H9 (cell line): ENCODE measurements at regions not wholly inside any gene's neighbourhood (a gene's known extent, or its start where the extent isn't known, plus 50 kb on each side); places are given as distances from the start of the nearest gene placed in this dataset.
"Not testable (repeated sequence)": the region's sequence is repeated elsewhere in the genome, so short reads cannot be mapped to it uniquely, and the experiment has no call there.

ENCODE experiments used
- DNase-seq: peaks from one replicate; pipeline ENCODE4 v3.0.0-alpha.2; 2017
- H2AFZ ChIP-seq: one replicate; pipeline ENCODE4 v1.6.1; 2013; ENCODE audit warnings: mild to moderate bottlenecking, low read length, control low read depth, moderate library complexity
- H2AK5ac ChIP-seq: 2 replicates; pipeline ENCODE4 v1.6.1; 2013; ENCODE audit warnings: low read length, control low read depth, mixed read lengths; ENCODE audit not compliant: insufficient read length
- H2BK120ac ChIP-seq: one replicate; pipeline ENCODE4 v1.6.1; 2013; ENCODE audit warnings: low read depth, mild to moderate bottlenecking, low read length, control low read depth, inconsistent platforms; ENCODE audit not compliant: poor library complexity, severe bottlenecking
- H2BK12ac ChIP-seq: 2 replicates; pipeline ENCODE4 v1.6.1; 2013; ENCODE audit warnings: low read length, control low read depth, mixed read lengths, low read depth; ENCODE audit not compliant: insufficient read length
- H2BK15ac ChIP-seq: 2 replicates; pipeline ENCODE4 v1.6.1; 2013; ENCODE audit warnings: low read depth, low read length, control low read depth
- H2BK20ac ChIP-seq: one replicate; pipeline ENCODE4 v1.6.1; 2013; ENCODE audit warnings: low read depth, mild to moderate bottlenecking, low read length, control low read depth, inconsistent platforms; ENCODE audit not compliant: poor library complexity, severe bottlenecking
- H2BK5ac ChIP-seq: 2 replicates; pipeline ENCODE4 v1.6.1; 2013; ENCODE audit warnings: low read length, control low read depth, mixed read lengths; ENCODE audit not compliant: insufficient read length
- H3K14ac ChIP-seq: 2 replicates; pipeline ENCODE4 v1.6.1; 2013; ENCODE audit warnings: low read length, control low read depth; ENCODE audit not compliant: insufficient read depth
- H3K18ac ChIP-seq: 2 replicates; pipeline ENCODE4 v1.6.1; 2013; ENCODE audit warnings: low read depth, mild to moderate bottlenecking, mixed read lengths, low read length, control low read depth; ENCODE audit not compliant: insufficient read length
- H3K23ac ChIP-seq: 2 replicates; pipeline ENCODE4 v1.6.1; 2013; ENCODE audit warnings: low read length, control low read depth, mixed read lengths, low read depth; ENCODE audit not compliant: insufficient read length
- H3K23me2 ChIP-seq: 2 replicates; pipeline ENCODE4 v1.6.1; 2013; ENCODE audit warnings: low read depth, mild to moderate bottlenecking, mixed read lengths, low read length, control low read depth; ENCODE audit not compliant: insufficient read length, poor library complexity, severe bottlenecking
- H3K27ac ChIP-seq: 2 replicates; pipeline ENCODE4 v1.5.1; 2013; ENCODE audit warnings: low read length, control low read depth, mixed read lengths, low read depth; ENCODE audit not compliant: insufficient read length
- H3K27me3 ChIP-seq: 2 replicates; pipeline ENCODE4 v1.6.1; 2013; ENCODE audit warnings: low read length, control low read depth, inconsistent platforms; ENCODE audit not compliant: insufficient read depth
- H3K4ac ChIP-seq: 2 replicates; pipeline ENCODE4 v1.6.1; 2013; ENCODE audit warnings: low read depth, mild to moderate bottlenecking, control low read depth, inconsistent platforms, low read length, moderate library complexity
- H3K4me1 ChIP-seq: 2 replicates; pipeline ENCODE4 v1.6.1; 2013; ENCODE audit warnings: low read length, control low read depth, inconsistent platforms; ENCODE audit not compliant: insufficient read depth
- H3K4me2 ChIP-seq: 2 replicates; pipeline ENCODE4 v1.6.1; 2013; ENCODE audit warnings: low read length, control low read depth, mixed read lengths; ENCODE audit not compliant: insufficient read length, insufficient read depth
- H3K56ac ChIP-seq: 2 replicates; pipeline ENCODE4 v1.6.1; 2013; ENCODE audit warnings: low read depth, mild to moderate bottlenecking, mixed read lengths, low read length, control low read depth; ENCODE audit not compliant: insufficient read length
- H3K79me1 ChIP-seq: 2 replicates; pipeline ENCODE4 v1.6.1; 2013; ENCODE audit warnings: low read depth, mild to moderate bottlenecking, moderate library complexity, low read length, control low read depth, inconsistent platforms; ENCODE audit not compliant: insufficient read depth, poor library complexity, severe bottlenecking
- H3K79me2 ChIP-seq: 2 replicates; pipeline ENCODE4 v1.6.1; 2013; ENCODE audit warnings: low read length, control low read depth, inconsistent platforms; ENCODE audit not compliant: insufficient read depth
- H3K9ac ChIP-seq: 2 replicates; pipeline ENCODE4 v1.6.1; 2013; ENCODE audit warnings: low read length, control low read depth, mixed read lengths; ENCODE audit not compliant: insufficient read length; ENCODE audit errors: extremely low read depth
- H3K9me3 ChIP-seq: one replicate; pipeline ENCODE4 v1.6.1; 2013; ENCODE audit warnings: low read depth, low read length, inconsistent platforms; ENCODE audit not compliant: control insufficient read depth
- H3T11ph ChIP-seq: one replicate; pipeline ENCODE4 v1.6.1; 2013; ENCODE audit warnings: mild to moderate bottlenecking, low read length, control low read depth, inconsistent platforms
- H4K20me1 ChIP-seq: one replicate; pipeline ENCODE4 v1.6.1; 2013; ENCODE audit not compliant: control insufficient read depth, insufficient read length, insufficient read depth
- H4K5ac ChIP-seq: 2 replicates; pipeline ENCODE4 v1.6.1; 2013; ENCODE audit warnings: low read depth, mild to moderate bottlenecking, mixed read lengths, low read length, control low read depth; ENCODE audit not compliant: insufficient read length
- H4K8ac ChIP-seq: replicated peaks from 2 replicates; pipeline ENCODE4 v1.6.1; 2013; ENCODE audit warnings: low read length, control low read depth, mixed read lengths, low read depth; ENCODE audit not compliant: insufficient read length
- H4K91ac ChIP-seq: 2 replicates; pipeline ENCODE4 v1.6.1; 2013; ENCODE audit warnings: low read depth, mild to moderate bottlenecking, moderate library complexity, mixed read lengths, low read length, control low read depth; ENCODE audit not compliant: insufficient read length
- H3K27ac Mint-ChIP-seq, 3 experiments: 2 replicates in 2 of 3; 3 replicates in 1 of 3; pipeline ENCODE4 v1.8.0; 2020 to 2021; ENCODE audit warnings: mixed read lengths in 3 of 3, mild to moderate bottlenecking in 1 of 3, moderate library complexity in 1 of 3
- H3K27me3 Mint-ChIP-seq: 2 replicates; pipeline ENCODE4 v1.8.0; 2021; ENCODE audit warnings: low read depth, mild to moderate bottlenecking, moderate library complexity, mixed read lengths
- H3K36me3 Mint-ChIP-seq, 3 experiments: 2 replicates in 2 of 3; 3 replicates in 1 of 3; pipeline ENCODE4 v1.8.0; 2020 to 2021; ENCODE audit warnings: low read depth in 3 of 3, mixed read lengths in 3 of 3; ENCODE audit not compliant: insufficient read depth in 1 of 3
- H3K4me1 Mint-ChIP-seq, 2 experiments: 2 replicates each; pipeline ENCODE4 v1.8.0; 2020; ENCODE audit warnings: mixed read lengths in 2 of 2
- H3K4me3 Mint-ChIP-seq, 2 experiments: 2 replicates in 1 of 2; 3 replicates in 1 of 2; pipeline ENCODE4 v1.8.0; 2020 to 2021; ENCODE audit warnings: mild to moderate bottlenecking in 2 of 2, mixed read lengths in 2 of 2, moderate library complexity in 1 of 2
- H3K9me3 Mint-ChIP-seq, 2 experiments: 2 replicates in 1 of 2; 3 replicates in 1 of 2; pipeline ENCODE4 v1.8.0; 2020; ENCODE audit warnings: mild to moderate bottlenecking in 2 of 2, mixed read lengths in 2 of 2, moderate library complexity in 1 of 2
- CTCF ChIP-seq: fragments of 200-600 bp; sonication (generic); conservative IDR thresholded peaks from 3 replicates; pipeline ENCODE4 v1.8.0; 2021; ENCODE audit warnings: antibody characterized with exemption, mild to moderate bottlenecking
- WGBS: extraction: QIAGEN DNeasy Blood & Tissue Kit; methylation state at CpG from one replicate; pipeline ENCODE4 v1.1.7; 2013; ENCODE audit warnings: missing lambda C conversion rate, low lambda C conversion rate, mixed read lengths; ENCODE audit not compliant: insufficient read length; ENCODE audit errors: extremely low coverage; 5-methylcytosine and 5-hydroxymethylcytosine counted together

- TF ChIP-seq CTCF = peak; percentile 65
- not testable (repeated sequence) for H3K27ac ChIP-seq, H2BK120ac ChIP-seq, H3K4me2 ChIP-seq, H4K8ac ChIP-seq, H3K9ac ChIP-seq, H3K4ac ChIP-seq, H4K91ac ChIP-seq, H3K9me3 Mint-ChIP-seq, H3K27me3 Mint-ChIP-seq, H3K79me1 ChIP-seq, H3K9me3 ChIP-seq, H3K4me1 Mint-ChIP-seq, H2BK12ac ChIP-seq, H4K20me1 ChIP-seq, H3K27ac Mint-ChIP-seq, H2AFZ ChIP-seq, H3K79me2 ChIP-seq, H3K23ac ChIP-seq, H3K18ac ChIP-seq, H3K14ac ChIP-seq, H3K4me1 ChIP-seq, H4K5ac ChIP-seq, H3T11ph ChIP-seq, H3K27me3 ChIP-seq, H3K36me3 Mint-ChIP-seq, H2BK5ac ChIP-seq, H3K23me2 ChIP-seq, H2BK15ac ChIP-seq, H3K56ac ChIP-seq, H2AK5ac ChIP-seq, H2BK20ac ChIP-seq
- DNase-seq = peak; percentile 58
- peak overlapping the region in 1 of 2 experiments; percentile 53; a peak in 1 of 5 replicates for H3K4me3 Mint-ChIP-seq
- no CpG with 5 or more reads among the region's 1 CpG for WGBS
These were observed 67.7 kb upstream of the PARP4 start for GRCh38 chr13:24580315-24580714.

DNA sequence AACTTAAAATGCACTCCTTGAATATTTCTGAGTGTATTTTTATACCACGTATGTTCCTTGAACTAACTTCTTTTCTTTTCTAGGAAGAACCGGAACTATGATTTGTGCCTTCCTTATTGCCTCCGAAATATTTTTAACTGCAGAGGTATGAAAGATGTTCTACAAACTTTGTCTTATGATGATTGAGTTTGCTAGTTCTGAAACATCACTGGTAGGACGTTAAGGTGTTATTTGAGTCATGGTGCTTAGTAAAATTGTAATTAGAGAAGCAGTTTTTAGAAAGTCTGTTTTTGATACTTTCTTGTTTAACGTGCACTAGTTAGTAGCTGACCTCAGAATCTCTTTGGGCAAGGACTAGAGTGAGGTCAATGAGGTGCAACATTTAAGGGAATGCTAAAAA, 69.0 kb upstream of the PARP4 start:
- not testable (repeated sequence) for H2BK12ac ChIP-seq, H3K23me2 ChIP-seq, H3K9me3 Mint-ChIP-seq, H3K4ac ChIP-seq, H3T11ph ChIP-seq, H3K27me3 Mint-ChIP-seq, H3K4me1 ChIP-seq, H3K27ac Mint-ChIP-seq, H3K4me1 Mint-ChIP-seq, H2AFZ ChIP-seq, H3K18ac ChIP-seq, H3K9ac ChIP-seq, H3K14ac ChIP-seq, H4K20me1 ChIP-seq, H4K8ac ChIP-seq, H4K5ac ChIP-seq, H2AK5ac ChIP-seq, H2BK5ac ChIP-seq, H3K36me3 Mint-ChIP-seq, H3K27ac ChIP-seq, H2BK15ac ChIP-seq, H4K91ac ChIP-seq, H3K4me3 Mint-ChIP-seq, H2BK120ac ChIP-seq, H2BK20ac ChIP-seq, H3K4me2 ChIP-seq, H3K23ac ChIP-seq, H3K79me2 ChIP-seq, H3K79me1 ChIP-seq, DNase-seq, H3K56ac ChIP-seq, H3K9me3 ChIP-seq, H3K27me3 ChIP-seq
- WGBS = no CpG with 5 or more reads among the region's 5 CpGs
